ENCODE measurements at regions not wholly inside any gene's neighbourhood (a gene's known extent, or its start where the extent isn't known, plus 50 kb on each side); places are given as distances from the start of the nearest gene placed in this dataset.

- TF ChIP-seq CTCF (IDR thresholded peaks at IDR 0.05) (no peak), POLR2A (IDR thresholded peaks at IDR 0.05) (no peak)
These were observed 255.7 kb upstream of the JUN start for GRCh38 chr1:59039551-59039950.

Measured in ovary (tissue), 3 donors.